Esophagus muscularis mucosa (tissue), 4 donors: ENCODE measurements at regions not wholly inside any gene's neighbourhood (a gene's known extent, or its start where the extent isn't known, plus 50 kb on each side); places are given as distances from the start of the nearest gene placed in this dataset.

ENCODE experiments used
- DNase-seq: peaks from one replicate; pipeline ENCODE4 v3.0.0-alpha.2; 2017; ENCODE audit errors: extremely low spot score
- H3K27ac ChIP-seq, 4 donors: fragments of 200-600 bp; sonication (generic); replicated peaks in 1 of 4; 1 replicate in 3 of 4; 2 replicates in 1 of 4; pipeline ENCODE4 v1.5.1; 2016 to 2019; ENCODE audit warnings: mild to moderate bottlenecking in 1 of 4
- H3K27me3 ChIP-seq, 4 donors: fragments of 200-600 bp; sonication (generic); one replicate each; pipeline versions ENCODE4 v1.5.1 to v1.6.0; 2016 to 2019
- H3K36me3 ChIP-seq, 4 donors: fragments of 200-600 bp; sonication (generic); one replicate each; pipeline ENCODE4 v1.5.1; 2016 to 2019
- H3K4me1 ChIP-seq, 4 donors: fragments of 200-600 bp; sonication (generic); one replicate each; pipeline ENCODE4 v1.5.1; 2016 to 2019
- H3K4me3 ChIP-seq, 4 donors: fragments of 200-600 bp; sonication (generic); 1 replicate in 2 of 4; 2 replicates in 2 of 4; pipeline ENCODE4 v1.5.1; 2016 to 2019; ENCODE audit warnings: mild to moderate bottlenecking in 4 of 4, moderate library complexity in 1 of 4
- H3K9me3 ChIP-seq, 4 donors: fragments of 200-600 bp; sonication (generic); 1 replicate in 3 of 4; 2 replicates in 1 of 4; pipeline ENCODE4 v1.5.1; 2016 to 2019
- CTCF ChIP-seq, 3 experiments: fragments of 200-600 bp in 2 of 3; fragments of 450-650 bp in 1 of 3; sonication (generic) in 2 of 3; IDR thresholded peaks; one replicate each; pipeline ENCODE4 v1.5.1; 2017 to 2019; ENCODE audit warnings: antibody characterized with exemption in 3 of 3, mild to moderate bottlenecking in 2 of 3, moderate library complexity in 1 of 3
- EP300 ChIP-seq: sonication (generic); formaldehyde crosslinking; IDR thresholded peaks from one replicate; pipeline ENCODE4 v1.6.1; 2017; ENCODE audit warnings: antibody characterized with exemption
- POLR2A ChIP-seq: fragments of 450-650 bp; IDR thresholded peaks from one replicate; pipeline ENCODE4 v1.6.1; 2017; ENCODE audit warnings: antibody characterized with exemption, moderate library complexity, mild to moderate bottlenecking, low read depth
- POLR2AphosphoS5 ChIP-seq, 2 donors: sonication (generic); formaldehyde crosslinking; IDR thresholded peaks; one replicate each; pipeline ENCODE4 v1.6.1; 2017; ENCODE audit warnings: antibody characterized with exemption in 2 of 2
- WGBS: methylation state at CpG from one replicate; pipeline ENCODE4 v1.1.5; 2018; 5-methylcytosine and 5-hydroxymethylcytosine counted together
- intact Hi-C: fragments of 100-400 bp; cut with DNase I; formaldehyde crosslinking; loops from one replicate; pipeline ENCODE4 v1.15.1; 2023

- H3K27me3 ChIP-seq: no peaks in the 10 kb centered on the region
- H3K9me3 ChIP-seq: peaks cover 0 to 46% (median 18%) of the 10 kb centered on the region in 4 donors
- WGBS: 94% methylated on average over 5 of the region's 5 CpGs
- no peak for DNase-seq
- no peaks in the 10 kb centered on the region for H3K4me1 ChIP-seq
- H3K4me3 ChIP-seq: no peak overlapping the region
- intact Hi-C loops: no loop called here
- H3K36me3 ChIP-seq: no peaks in the 10 kb centered on the region
- H3K27ac ChIP-seq: no peak overlapping the region
- TF ChIP-seq CTCF (IDR thresholded peaks at IDR 0.05) (no peak), POLR2A (no peak), POLR2AphosphoS5 (IDR thresholded peaks at IDR 0.05) (no peak), EP300 (no peak)
Measured at GRCh38 chr21:31482460-31482859, 138.4 kb upstream of the TIAM1 start.

GRCh38 chr21:31480228-31480627 is 136.2 kb upstream of the TIAM1 start:
- intact Hi-C loops: no loop called here
- TF ChIP-seq POLR2A (no peak), POLR2AphosphoS5 (IDR thresholded peaks at IDR 0.05) (no peak), EP300 (no peak)
- no peak for DNase-seq
- WGBS: 90% methylated on average over 1 of the region's 1 CpG
- H3K9me3 ChIP-seq: peaks cover 0 to 39% (median 13%) of the 10 kb centered on the region in 4 donors
- no peaks in the 10 kb centered on the region for H3K27me3 ChIP-seq
- H3K4me1 ChIP-seq: no peaks in the 10 kb centered on the region
- no peak overlapping the region for H3K4me3 ChIP-seq
- no peak overlapping the region for H3K27ac ChIP-seq
- H3K36me3 ChIP-seq: no peaks in the 10 kb centered on the region

GRCh38 chr21:31479714-31480113 is 135.7 kb upstream of the TIAM1 start:
- WGBS: 75% methylated on average over 6 of the region's 6 CpGs
- H3K4me1 ChIP-seq: no peaks in the 10 kb centered on the region
- H3K27me3 ChIP-seq: no peaks in the 10 kb centered on the region
- no peak for TF ChIP-seq CTCF (IDR thresholded peaks at IDR 0.05)
- no peak for TF ChIP-seq POLR2AphosphoS5 (IDR thresholded peaks at IDR 0.05)
- no peak for TF ChIP-seq EP300
- no peak for TF ChIP-seq POLR2A
- H3K9me3 ChIP-seq: peaks cover 0 to 35% (median 12%) of the 10 kb centered on the region in 4 donors
- DNase-seq: no peak
- intact Hi-C loops: no loop called here
- H3K36me3 ChIP-seq: no peaks in the 10 kb centered on the region
- no peak overlapping the region for H3K4me3 ChIP-seq
- H3K27ac ChIP-seq: no peak overlapping the region

- Histone ChIP-seq H3K27ac (no peak overlapping the region), H3K4me1 (no peaks in the 10 kb centered on the region), H3K4me3 (no peak overlapping the region), H3K27me3 (no peaks in the 10 kb centered on the region), H3K36me3 (no peaks in the 10 kb centered on the region), H3K9me3 (peaks cover 0 to 31% (median 12%) of the 10 kb centered on the region in 4 donors)
- intact Hi-C loops: no loop called here
- DNase-seq: no peak
- TF ChIP-seq POLR2A: no peak
- no peak for TF ChIP-seq CTCF (IDR thresholded peaks at IDR 0.05)
- no peak for TF ChIP-seq POLR2AphosphoS5 (IDR thresholded peaks at IDR 0.05)
- TF ChIP-seq EP300: no peak
- 94% methylated on average over 8 of the region's 8 CpGs for WGBS
Measured at GRCh38 chr21:31479222-31479621, 135.2 kb upstream of the TIAM1 start.

GRCh38 chr21:31476263-31477022 is 132.4 kb upstream of the TIAM1 start:
- Histone ChIP-seq H3K27me3 (no peaks in the 10 kb centered on the region), H3K4me1 (no peaks in the 10 kb centered on the region), H3K9me3 (peaks cover 0 to 11% (median 8%) of the 10 kb centered on the region in 4 donors), H3K27ac (no peak overlapping the region), H3K36me3 (no peaks in the 10 kb centered on the region), H3K4me3 (no peak overlapping the region)
- TF ChIP-seq CTCF (IDR thresholded peaks at IDR 0.05) (no peak), POLR2A (no peak), POLR2AphosphoS5 (IDR thresholded peaks at IDR 0.05) (no peak), EP300 (no peak)
- 77% methylated on average over 11 of the region's 11 CpGs for WGBS
- intact Hi-C loops: no loop called here
- DNase-seq: no peak
